ENCODE measurements at regions not wholly inside any gene's neighbourhood (a gene's known extent, or its start where the extent isn't known, plus 50 kb on each side); places are given as distances from the start of the nearest gene placed in this dataset.

DNA sequence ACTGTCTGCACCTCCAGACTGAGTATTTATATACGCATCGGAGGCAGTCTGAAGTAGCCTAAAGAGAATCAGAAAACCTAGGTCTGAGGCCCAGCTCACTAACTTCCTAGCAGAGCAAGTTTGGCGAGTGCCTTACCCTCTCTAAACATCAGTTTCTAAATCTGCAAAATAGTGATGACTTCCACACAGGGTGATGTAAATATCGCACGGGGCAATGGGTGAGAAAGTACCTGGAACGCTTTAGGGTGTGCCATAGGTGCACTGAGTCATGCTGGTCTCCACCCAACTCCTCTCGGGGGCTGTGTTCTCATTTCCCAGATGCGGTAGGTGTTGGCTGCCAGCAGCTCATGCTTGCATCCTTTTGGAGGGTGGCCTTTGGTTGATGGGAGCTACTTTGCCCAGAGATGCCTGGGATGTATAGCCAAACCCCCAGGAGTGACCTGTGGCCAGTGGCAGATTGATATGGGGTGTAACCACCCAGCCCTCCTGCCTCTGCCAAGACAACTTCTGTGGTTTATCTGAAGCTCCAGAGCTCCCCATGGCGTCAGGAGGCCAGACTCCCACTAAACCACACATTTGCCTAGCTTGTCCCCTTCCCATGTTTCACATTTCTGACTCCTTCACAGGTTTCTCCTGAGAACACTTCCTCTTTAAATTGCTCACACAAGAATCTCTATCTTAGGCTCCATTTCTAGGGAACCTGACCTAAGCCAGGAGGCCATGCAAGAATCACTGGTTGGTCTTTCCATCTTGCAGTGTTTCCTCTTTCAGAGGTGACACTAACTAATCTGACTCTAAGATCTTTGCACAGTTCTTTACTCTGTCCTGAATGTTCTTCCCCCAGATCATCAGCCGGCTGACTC is 62.0 kb upstream of the TUNAR start:
- no peak for ATAC-seq
- no peaks in the 10 kb centered on the region for H3K36me3 ChIP-seq (ENCODE audit: control insufficient read depth, insufficient read depth, low read length)
- FAIRE-seq, result no peak
- H4K20me1 ChIP-seq (replicated peaks; ENCODE audit: control insufficient read depth, insufficient read depth, low read length), result no peaks in the 10 kb centered on the region
- in situ Hi-C loops (cut with MboI) (no loop called here), intact Hi-C loops (cut with micrococcal nuclease) (no loop called here)
- no peaks in the 10 kb centered on the region for H3K4me1 ChIP-seq (replicated peaks in 1 of 2; ENCODE audit: control insufficient read depth in 2 of 2, insufficient read depth in 2 of 2, low read length in 2 of 2)
- no peaks in the 10 kb centered on the region for H3K9me3 ChIP-seq (replicated peaks; ENCODE audit: control insufficient read depth, insufficient read depth, low read depth, low read length)
- no peaks in the 10 kb centered on the region for H3K9me1 ChIP-seq (ENCODE audit: control insufficient read depth, insufficient read depth, low read length)
- TF ChIP-seq CBX8 (IDR thresholded peaks at IDR 0.05; ENCODE audit: borderline replicate concordance, extremely low read depth, low read depth, low read length, poor library complexity, severe bottlenecking) (no peak), ATF7 (IDR thresholded peaks at IDR 0.05) (no peak), KLF13 (tag; IDR thresholded peaks at IDR 0.05; ENCODE audit: borderline replicate concordance, low read depth) (no peak), ZNF785 (CRISPR knock-in tag; IDR thresholded peaks at IDR 0.05) (no peak), FOS (IDR thresholded peaks at IDR 0.05; ENCODE audit: extremely low read depth, insufficient read length) (no peak), THRAP3 (IDR thresholded peaks at IDR 0.05; ENCODE audit: borderline replicate concordance) (no peak), MBD2 (IDR thresholded peaks at IDR 0.05; ENCODE audit: borderline replicate concordance, low read depth) (no peak), ZNF311 (CRISPR knock-in tag; IDR thresholded peaks at IDR 0.05) (no peak), COPS2 (conservative IDR thresholded peaks at IDR 0.05) (no peak), GTF2F1 (IDR thresholded peaks at IDR 0.05; ENCODE audit: low read depth, low read length) (no peak), ZC3H8 (IDR thresholded peaks at IDR 0.05) (no peak), PTRF (tag; IDR thresholded peaks at IDR 0.05) (no peak), SETDB1 (IDR thresholded peaks at IDR 0.05; ENCODE audit: low read length) (no peak)
- TF ChIP-seq, protein P1, sequence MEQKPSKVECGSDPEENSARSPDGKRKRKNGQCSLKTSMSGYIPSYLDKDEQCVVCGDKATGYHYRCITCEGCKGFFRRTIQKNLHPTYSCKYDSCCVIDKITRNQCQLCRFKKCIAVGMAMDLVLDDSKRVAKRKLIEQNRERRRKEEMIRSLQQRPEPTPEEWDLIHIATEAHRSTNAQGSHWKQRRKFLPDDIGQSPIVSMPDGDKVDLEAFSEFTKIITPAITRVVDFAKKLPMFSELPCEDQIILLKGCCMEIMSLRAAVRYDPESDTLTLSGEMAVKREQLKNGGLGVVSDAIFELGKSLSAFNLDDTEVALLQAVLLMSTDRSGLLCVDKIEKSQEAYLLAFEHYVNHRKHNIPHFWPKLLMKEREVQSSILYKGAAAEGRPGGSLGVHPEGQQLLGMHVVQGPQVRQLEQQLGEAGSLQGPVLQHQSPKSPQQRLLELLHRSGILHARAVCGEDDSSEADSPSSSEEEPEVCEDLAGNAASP (IDR thresholded peaks at IDR 0.05), result no peak
- TF ChIP-seq, protein P2, sequence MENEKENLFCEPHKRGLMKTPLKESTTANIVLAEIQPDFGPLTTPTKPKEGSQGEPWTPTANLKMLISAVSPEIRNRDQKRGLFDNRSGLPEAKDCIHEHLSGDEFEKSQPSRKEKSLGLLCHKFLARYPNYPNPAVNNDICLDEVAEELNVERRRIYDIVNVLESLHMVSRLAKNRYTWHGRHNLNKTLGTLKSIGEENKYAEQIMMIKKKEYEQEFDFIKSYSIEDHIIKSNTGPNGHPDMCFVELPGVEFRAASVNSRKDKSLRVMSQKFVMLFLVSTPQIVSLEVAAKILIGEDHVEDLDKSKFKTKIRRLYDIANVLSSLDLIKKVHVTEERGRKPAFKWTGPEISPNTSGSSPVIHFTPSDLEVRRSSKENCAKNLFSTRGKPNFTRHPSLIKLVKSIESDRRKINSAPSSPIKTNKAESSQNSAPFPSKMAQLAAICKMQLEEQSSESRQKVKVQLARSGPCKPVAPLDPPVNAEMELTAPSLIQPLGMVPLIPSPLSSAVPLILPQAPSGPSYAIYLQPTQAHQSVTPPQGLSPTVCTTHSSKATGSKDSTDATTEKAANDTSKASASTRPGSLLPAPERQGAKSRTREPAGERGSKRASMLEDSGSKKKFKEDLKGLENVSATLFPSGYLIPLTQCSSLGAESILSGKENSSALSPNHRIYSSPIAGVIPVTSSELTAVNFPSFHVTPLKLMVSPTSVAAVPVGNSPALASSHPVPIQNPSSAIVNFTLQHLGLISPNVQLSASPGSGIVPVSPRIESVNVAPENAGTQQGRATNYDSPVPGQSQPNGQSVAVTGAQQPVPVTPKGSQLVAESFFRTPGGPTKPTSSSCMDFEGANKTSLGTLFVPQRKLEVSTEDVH (IDR thresholded peaks at IDR 0.05; ENCODE audit: low read depth, partially characterized antibody), result no peak
- TF ChIP-seq, protein P3, sequence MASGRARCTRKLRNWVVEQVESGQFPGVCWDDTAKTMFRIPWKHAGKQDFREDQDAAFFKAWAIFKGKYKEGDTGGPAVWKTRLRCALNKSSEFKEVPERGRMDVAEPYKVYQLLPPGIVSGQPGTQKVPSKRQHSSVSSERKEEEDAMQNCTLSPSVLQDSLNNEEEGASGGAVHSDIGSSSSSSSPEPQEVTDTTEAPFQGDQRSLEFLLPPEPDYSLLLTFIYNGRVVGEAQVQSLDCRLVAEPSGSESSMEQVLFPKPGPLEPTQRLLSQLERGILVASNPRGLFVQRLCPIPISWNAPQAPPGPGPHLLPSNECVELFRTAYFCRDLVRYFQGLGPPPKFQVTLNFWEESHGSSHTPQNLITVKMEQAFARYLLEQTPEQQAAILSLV (tag; IDR thresholded peaks at IDR 0.05), result no peak
- no peak overlapping the region for H3K4me2 ChIP-seq (ENCODE audit: insufficient read depth, low read length)
- H3K79me2 ChIP-seq (ENCODE audit: control insufficient read depth, insufficient read depth, low read length), result no peaks in the 10 kb centered on the region
- H3K27me3 ChIP-seq (ENCODE audit: control insufficient read depth in 2 of 2, insufficient read depth in 2 of 2, low read length in 2 of 2), result no peaks in the 10 kb centered on the region; a peak in 1 of 5 replicates
- no peak overlapping the region for H2AFZ ChIP-seq (ENCODE audit: low read depth, low read length)
- H3K4me3 ChIP-seq, result no peak overlapping the region
- ChIA-PET POLR2A (interaction anchor here (0.6 kb wide), 1 partner anchor 24 kb away, joined by 3 read pairs; no protein-coding TSS in a partner anchor), CTCF (ENCODE audit: low intra/inter-chr PET ratio) (no interaction called here)
- WGBS (ENCODE audit: insufficient coverage, low coverage, missing lambda C conversion rate), result 0% methylated on average over 10 of the region's 10 CpGs
- H3K9ac ChIP-seq (ENCODE audit: insufficient read depth in 1 of 2, low read depth in 2 of 2, low read length in 2 of 2), result no peak overlapping the region
- BruUV-seq (replicated peaks), result no TSS peak
- no peak for DNase-seq (ENCODE audit: extremely low read depth in 1 of 4, low spot score in 3 of 4)
- no peak overlapping the region for H3K27ac ChIP-seq (ENCODE audit: extremely low read depth, low read depth, low read length)

Measured in K562 (cell line).